ENCODE measurements at regions not wholly inside any gene's neighbourhood (a gene's known extent, or its start where the extent isn't known, plus 50 kb on each side); places are given as distances from the start of the nearest gene placed in this dataset.
"Not testable (repeated sequence)": the region's sequence is repeated elsewhere in the genome, so short reads cannot be mapped to it uniquely, and the experiment has no call there.

- Histone ChIP-seq H3K4me1 (no peaks in the 10 kb centered on the region), H3K9me3 (replicated peaks) (no peaks in the 10 kb centered on the region), H3K36me3 (no peaks in the 10 kb centered on the region), H3K27me3 (ENCODE audit: low read depth) (no peaks in the 10 kb centered on the region), H3K27ac (replicated peaks) (no peak overlapping the region), H3K4me3 (no peak overlapping the region)
- no peak for DNase-seq
- TF ChIP-seq, protein P1, sequence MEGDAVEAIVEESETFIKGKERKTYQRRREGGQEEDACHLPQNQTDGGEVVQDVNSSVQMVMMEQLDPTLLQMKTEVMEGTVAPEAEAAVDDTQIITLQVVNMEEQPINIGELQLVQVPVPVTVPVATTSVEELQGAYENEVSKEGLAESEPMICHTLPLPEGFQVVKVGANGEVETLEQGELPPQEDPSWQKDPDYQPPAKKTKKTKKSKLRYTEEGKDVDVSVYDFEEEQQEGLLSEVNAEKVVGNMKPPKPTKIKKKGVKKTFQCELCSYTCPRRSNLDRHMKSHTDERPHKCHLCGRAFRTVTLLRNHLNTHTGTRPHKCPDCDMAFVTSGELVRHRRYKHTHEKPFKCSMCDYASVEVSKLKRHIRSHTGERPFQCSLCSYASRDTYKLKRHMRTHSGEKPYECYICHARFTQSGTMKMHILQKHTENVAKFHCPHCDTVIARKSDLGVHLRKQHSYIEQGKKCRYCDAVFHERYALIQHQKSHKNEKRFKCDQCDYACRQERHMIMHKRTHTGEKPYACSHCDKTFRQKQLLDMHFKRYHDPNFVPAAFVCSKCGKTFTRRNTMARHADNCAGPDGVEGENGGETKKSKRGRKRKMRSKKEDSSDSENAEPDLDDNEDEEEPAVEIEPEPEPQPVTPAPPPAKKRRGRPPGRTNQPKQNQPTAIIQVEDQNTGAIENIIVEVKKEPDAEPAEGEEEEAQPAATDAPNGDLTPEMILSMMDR (IDR thresholded peaks at IDR 0.05; ENCODE audit: borderline replicate concordance) = peak; percentile 27
- intact Hi-C loops (cut with micrococcal nuclease) = no loop called here
Observed at GRCh38 chrX:65871671-65872311, 168.1 kb downstream of the VSIG4 start.

DNA sequence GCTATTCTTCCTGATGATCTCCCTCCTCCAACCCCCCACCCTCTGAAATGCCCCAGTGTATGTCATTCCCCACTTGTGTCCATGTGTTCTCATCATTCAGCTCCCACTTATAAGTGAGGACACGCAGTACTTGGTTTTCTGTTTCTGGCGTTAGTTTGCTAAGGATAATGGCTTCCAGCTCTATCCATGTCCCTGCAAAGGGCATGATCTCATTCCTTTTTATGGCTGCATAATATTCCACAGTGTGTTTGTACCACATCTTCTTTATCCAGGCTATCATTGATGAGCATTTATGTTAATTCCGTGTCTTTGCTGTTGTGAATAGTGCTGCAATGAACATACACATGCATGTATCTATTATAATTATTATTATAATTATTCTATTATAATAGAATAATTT, 169.3 kb downstream of the VSIG4 start:
- H3K4me3 ChIP-seq; H3K4me1 ChIP-seq; H3K36me3 ChIP-seq; H3K27ac ChIP-seq (replicated peaks); H3K27me3 ChIP-seq (ENCODE audit: low read depth); H3K9me3 ChIP-seq (replicated peaks); intact Hi-C loops (cut with micrococcal nuclease); DNase-seq: not testable (repeated sequence)

DNA sequence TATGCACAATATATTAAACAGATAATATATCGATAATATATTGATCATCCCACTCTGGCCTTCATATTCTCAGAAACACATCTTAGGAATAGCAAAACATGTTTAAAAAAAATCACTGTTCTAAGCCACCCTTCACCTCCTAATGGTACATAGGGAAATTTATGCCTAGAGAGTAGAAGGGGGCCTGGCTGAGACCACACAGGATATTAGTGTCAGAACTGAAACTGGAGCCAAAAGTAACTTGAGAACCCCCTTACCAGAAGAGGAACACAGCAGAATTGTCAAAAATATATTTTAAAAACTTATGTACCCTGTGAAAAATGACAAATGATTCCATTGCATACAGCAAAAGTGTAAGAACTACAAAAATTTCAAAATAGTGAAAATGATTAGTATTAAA, 173.1 kb downstream of the VSIG4 start:
- Histone ChIP-seq H3K36me3 (no peaks in the 10 kb centered on the region), H3K27me3 (ENCODE audit: low read depth) (no peaks in the 10 kb centered on the region), H3K4me1 (no peaks in the 10 kb centered on the region), H3K4me3 (no peak overlapping the region), H3K27ac (replicated peaks) (no peak overlapping the region), H3K9me3 (replicated peaks) (no peaks in the 10 kb centered on the region)
- TF ChIP-seq, protein P1 (IDR thresholded peaks at IDR 0.05; ENCODE audit: borderline replicate concordance) = no peak
- intact Hi-C loops (cut with micrococcal nuclease) = no loop called here
- no peak for DNase-seq

GRCh38 chrX:65866146-65866545, 173.7 kb downstream of the VSIG4 start:
- H3K27ac ChIP-seq (replicated peaks) = no peak overlapping the region
- TF ChIP-seq, protein P1 (IDR thresholded peaks at IDR 0.05; ENCODE audit: borderline replicate concordance) = no peak
- intact Hi-C loops (cut with micrococcal nuclease) = no loop called here

DNA sequence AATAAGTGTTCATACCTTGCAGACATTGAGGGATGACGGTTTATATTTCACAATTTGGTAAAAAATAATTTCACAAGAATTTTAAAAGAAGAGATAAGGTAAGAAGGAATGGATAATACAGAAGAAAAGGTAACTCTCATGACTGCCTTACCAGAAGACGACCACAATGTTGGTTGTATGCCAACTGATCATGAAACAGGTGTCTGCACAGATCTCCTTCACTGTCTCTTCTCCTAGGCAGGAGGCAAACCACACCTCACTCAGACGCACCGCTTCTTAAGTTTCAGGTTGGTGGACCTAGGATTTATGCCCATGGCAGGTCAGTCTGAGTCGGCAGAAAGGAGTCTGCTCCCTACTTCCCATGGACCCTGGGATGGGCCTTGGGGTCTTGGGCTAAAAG, 177.2 kb downstream of the VSIG4 start:
- intact Hi-C loops (cut with micrococcal nuclease) = no loop called here
- Histone ChIP-seq H3K27me3 (ENCODE audit: low read depth) (no peaks in the 10 kb centered on the region), H3K36me3 (no peaks in the 10 kb centered on the region), H3K4me3 (no peak overlapping the region), H3K9me3 (replicated peaks) (no peaks in the 10 kb centered on the region), H3K27ac (replicated peaks) (no peak overlapping the region), H3K4me1 (no peaks in the 10 kb centered on the region)
- DNase-seq = no peak
- TF ChIP-seq, protein P1 (IDR thresholded peaks at IDR 0.05; ENCODE audit: borderline replicate concordance) = no peak

More at GRCh38 chrX:65866146-65866545, 173.7 kb downstream of the VSIG4 start:
- Histone ChIP-seq H3K4me1 (no peaks in the 10 kb centered on the region), H3K4me3 (no peak overlapping the region), H3K36me3 (no peaks in the 10 kb centered on the region), H3K27me3 (ENCODE audit: low read depth) (no peaks in the 10 kb centered on the region), H3K9me3 (replicated peaks) (no peaks in the 10 kb centered on the region)
- no peak for DNase-seq

DNA sequence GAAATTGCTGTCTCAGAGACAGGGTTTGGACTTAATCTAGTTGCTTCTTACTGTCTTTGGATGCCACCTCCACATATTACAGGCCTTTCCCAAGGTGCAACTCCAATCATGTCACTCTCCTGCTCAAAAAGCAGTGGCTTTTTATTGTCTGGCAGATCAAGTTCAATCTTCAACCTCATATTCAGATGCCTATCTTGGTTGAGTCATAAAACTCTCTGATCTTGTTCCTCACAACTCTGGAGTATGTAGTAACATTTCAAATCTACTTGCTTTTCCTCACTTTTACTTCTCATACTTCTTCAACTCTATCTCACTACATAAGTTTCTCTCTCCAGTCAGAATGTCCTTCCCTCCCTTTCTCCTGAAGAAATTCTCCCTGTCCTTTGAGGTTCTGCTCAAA, 180.6 kb downstream of the VSIG4 start:
- intact Hi-C loops (cut with micrococcal nuclease) = no loop called here
- Histone ChIP-seq H3K27ac (replicated peaks) (no peak overlapping the region), H3K4me3 (no peak overlapping the region), H3K4me1 (no peaks in the 10 kb centered on the region), H3K36me3 (no peaks in the 10 kb centered on the region), H3K9me3 (replicated peaks) (peaks cover 6% of the 10 kb centered on the region), H3K27me3 (ENCODE audit: low read depth) (no peaks in the 10 kb centered on the region)
- no peak for DNase-seq
- TF ChIP-seq, protein P1 (IDR thresholded peaks at IDR 0.05; ENCODE audit: borderline replicate concordance) = no peak

- DNase-seq; H3K4me1 ChIP-seq; H3K4me3 ChIP-seq; H3K36me3 ChIP-seq; H3K27ac ChIP-seq (replicated peaks); H3K27me3 ChIP-seq (ENCODE audit: low read depth); H3K9me3 ChIP-seq (replicated peaks); intact Hi-C loops (cut with micrococcal nuclease): not testable (repeated sequence)
Observed at GRCh38 chrX:65854437-65854836, 185.4 kb downstream of the VSIG4 start.

DNA sequence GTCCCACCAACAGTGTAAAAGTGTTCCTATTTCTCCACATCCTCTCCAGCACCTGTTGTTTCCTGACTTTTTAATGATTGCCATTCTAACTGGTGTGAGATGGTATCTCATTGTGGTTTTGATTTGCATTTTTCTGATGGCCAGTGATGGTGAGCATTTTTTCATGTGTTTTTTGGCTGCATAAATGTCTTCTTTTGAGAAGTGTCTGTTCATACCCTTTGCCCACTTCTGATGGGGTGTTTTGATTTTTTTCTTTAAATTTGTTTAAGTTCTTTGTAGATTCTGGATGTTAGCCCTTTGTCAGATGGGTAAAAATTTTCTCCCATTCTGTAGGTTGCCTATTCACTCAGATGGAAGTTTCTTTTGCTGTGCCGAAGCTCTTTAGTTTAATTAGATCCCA, 183.9 kb downstream of the MSN start:
- H3K4me1 ChIP-seq; H3K27ac ChIP-seq (replicated peaks); intact Hi-C loops (cut with micrococcal nuclease); DNase-seq; H3K36me3 ChIP-seq; H3K27me3 ChIP-seq (ENCODE audit: low read depth); H3K4me3 ChIP-seq; H3K9me3 ChIP-seq (replicated peaks): not testable (repeated sequence)

DNA sequence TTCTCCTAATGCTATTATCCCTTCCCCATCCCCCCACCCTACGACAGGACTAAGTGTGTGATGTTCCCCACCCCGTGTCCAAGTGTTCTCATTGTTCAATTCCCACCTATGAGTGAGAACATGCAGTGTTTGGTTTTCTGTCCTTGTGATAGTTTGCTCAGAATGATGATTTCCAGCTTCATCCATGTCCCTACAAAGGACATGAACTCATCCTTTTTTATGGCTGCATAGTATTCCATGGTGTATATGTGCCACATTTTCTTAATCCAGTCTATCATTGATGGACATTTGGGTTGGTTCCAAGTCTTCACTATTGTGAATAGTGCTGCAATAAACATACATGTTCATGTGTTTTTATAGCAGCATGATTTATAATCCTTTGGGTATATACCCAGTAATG, 183.4 kb downstream of the MSN start:
- H3K4me1 ChIP-seq; H3K36me3 ChIP-seq; H3K27ac ChIP-seq (replicated peaks); H3K9me3 ChIP-seq (replicated peaks); DNase-seq; H3K27me3 ChIP-seq (ENCODE audit: low read depth); H3K4me3 ChIP-seq; intact Hi-C loops (cut with micrococcal nuclease): not testable (repeated sequence)

Data from left ventricle myocardium inferior (tissue), 1 donor.